ENCODE measurements at regions not wholly inside any gene's neighbourhood (a gene's known extent, or its start where the extent isn't known, plus 50 kb on each side); places are given as distances from the start of the nearest gene placed in this dataset.

DNA sequence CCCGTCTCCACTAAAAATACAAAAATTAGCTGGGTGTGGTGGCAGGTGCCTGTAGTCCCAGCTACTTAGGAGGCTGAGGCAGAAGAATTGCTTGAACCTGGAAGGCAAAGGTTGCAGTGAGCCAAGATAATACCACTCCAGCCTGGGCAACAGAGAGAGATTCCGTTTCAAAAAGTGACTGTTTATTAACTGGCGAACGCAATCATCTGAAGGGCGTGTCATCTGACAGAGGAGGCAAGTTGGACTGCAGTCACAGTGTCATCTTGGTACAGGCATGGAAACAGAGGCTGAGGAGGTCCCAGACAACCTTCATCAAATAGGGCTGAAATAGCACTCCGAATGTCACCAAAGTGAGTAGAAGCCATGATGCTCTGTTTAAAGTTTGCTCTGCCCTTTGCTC, 75.3 kb upstream of the NFE2L3 start:
- no peak for TF ChIP-seq POLR2A (IDR thresholded peaks at IDR 0.05; ENCODE audit: low read length)
- TF ChIP-seq GATA1 (IDR thresholded peaks at IDR 0.05; ENCODE audit: low read depth, low read length), result no peak

All from erythroblast (primary cell).